AG04450 (cell line): ENCODE measurements at regions not wholly inside any gene's neighbourhood (a gene's known extent, or its start where the extent isn't known, plus 50 kb on each side); places are given as distances from the start of the nearest gene placed in this dataset.

Experiments used
- CTCF ChIA-PET: fragments of 300-600, 350-600 bp; formaldehyde crosslinking; extraction: SDS; loops from one replicate; lab custom pipeline; 2022; ENCODE audit warnings: antibody characterized with exemption, inconsistent platforms; lab: Charles Lee
- POLR2A ChIA-PET: fragments of 350-600 bp; formaldehyde crosslinking; extraction: SDS; loops from one replicate; lab custom pipeline; 2021; ENCODE audit warnings: antibody characterized with exemption, inconsistent platforms; lab: Yijun Ruan, JAX
- DNase-seq: peaks from one replicate; pipeline ENCODE4 v3.0.0-alpha.2; 2011; ENCODE audit warnings: low read depth, low spot score
- H3K27ac ChIP-seq: one replicate; pipeline ENCODE4 v1.5.1; 2012; ENCODE audit warnings: low read depth, low read length, control low read depth
- H3K27me3 ChIP-seq: one replicate; pipeline ENCODE4 v1.6.0; 2012; ENCODE audit warnings: low read length; ENCODE audit not compliant: control insufficient read depth, insufficient read depth
- H3K4me3 ChIP-seq: 2 replicates; pipeline ENCODE4 v1.5.1; 2011; ENCODE audit warnings: mild to moderate bottlenecking, low read depth, low read length, control low read depth
- H3K9me3 ChIP-seq: 2 replicates; pipeline ENCODE4 v1.5.1; 2012; ENCODE audit warnings: low read length; ENCODE audit not compliant: control insufficient read depth, insufficient read depth
- TF ChIP-seq, protein P1 (sequence below): IDR thresholded peaks from 2 replicates; pipeline ENCODE4 v1.5.1; 2011; ENCODE audit warnings: low read depth, low read length, control low read depth, inconsistent platforms

DNA sequence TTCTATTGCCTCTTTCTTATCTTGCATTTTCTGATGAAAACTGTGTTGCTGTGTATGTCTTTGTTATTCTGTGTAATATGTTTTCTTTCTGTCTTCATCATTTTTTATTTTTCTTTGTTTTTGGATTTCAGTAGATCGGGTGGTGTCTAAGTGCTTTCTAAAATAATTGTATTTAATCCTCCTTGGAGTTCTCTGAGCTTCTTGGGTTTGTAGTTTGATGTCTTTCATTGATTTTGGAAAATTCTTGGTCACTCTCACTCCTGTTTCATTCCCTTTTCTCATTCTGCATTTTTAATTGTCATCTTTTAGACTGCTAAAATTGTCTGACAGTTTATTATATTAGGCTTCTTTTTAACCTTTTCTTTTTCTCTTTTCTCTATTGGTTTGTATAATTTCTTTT, 560.5 kb downstream of the IRX1 start:
- ChIA-PET CTCF (no interaction called here), POLR2A (no interaction called here)
- Histone ChIP-seq H3K27me3 (no peaks in the 10 kb centered on the region), H3K9me3 (peaks cover 23% of the 10 kb centered on the region), H3K4me3 (no peak overlapping the region), H3K27ac (no peak overlapping the region)
- DNase-seq: no peak
- TF ChIP-seq, protein P1, sequence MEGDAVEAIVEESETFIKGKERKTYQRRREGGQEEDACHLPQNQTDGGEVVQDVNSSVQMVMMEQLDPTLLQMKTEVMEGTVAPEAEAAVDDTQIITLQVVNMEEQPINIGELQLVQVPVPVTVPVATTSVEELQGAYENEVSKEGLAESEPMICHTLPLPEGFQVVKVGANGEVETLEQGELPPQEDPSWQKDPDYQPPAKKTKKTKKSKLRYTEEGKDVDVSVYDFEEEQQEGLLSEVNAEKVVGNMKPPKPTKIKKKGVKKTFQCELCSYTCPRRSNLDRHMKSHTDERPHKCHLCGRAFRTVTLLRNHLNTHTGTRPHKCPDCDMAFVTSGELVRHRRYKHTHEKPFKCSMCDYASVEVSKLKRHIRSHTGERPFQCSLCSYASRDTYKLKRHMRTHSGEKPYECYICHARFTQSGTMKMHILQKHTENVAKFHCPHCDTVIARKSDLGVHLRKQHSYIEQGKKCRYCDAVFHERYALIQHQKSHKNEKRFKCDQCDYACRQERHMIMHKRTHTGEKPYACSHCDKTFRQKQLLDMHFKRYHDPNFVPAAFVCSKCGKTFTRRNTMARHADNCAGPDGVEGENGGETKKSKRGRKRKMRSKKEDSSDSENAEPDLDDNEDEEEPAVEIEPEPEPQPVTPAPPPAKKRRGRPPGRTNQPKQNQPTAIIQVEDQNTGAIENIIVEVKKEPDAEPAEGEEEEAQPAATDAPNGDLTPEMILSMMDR: no peak

DNA sequence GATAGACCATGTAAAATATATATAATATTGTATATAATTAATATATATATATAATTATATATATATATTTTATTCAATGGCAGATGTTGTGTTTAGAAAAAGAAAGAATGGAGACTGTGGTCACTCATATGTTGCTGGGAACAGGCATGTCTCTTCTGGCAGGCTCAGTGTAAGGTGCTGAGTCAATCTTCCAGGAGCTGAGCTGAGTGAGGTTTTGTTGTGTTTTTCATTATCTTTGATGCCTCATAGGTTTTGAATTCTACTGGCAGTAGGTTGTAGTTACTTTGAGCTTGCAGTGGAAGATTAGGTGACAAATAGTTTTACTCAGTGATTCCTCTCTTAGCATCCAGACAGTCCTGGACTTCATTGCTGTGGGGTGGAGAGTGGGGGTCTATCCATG, 561.3 kb downstream of the IRX1 start:
- POLR2A ChIA-PET: no interaction called here
- Histone ChIP-seq H3K27me3 (no peaks in the 10 kb centered on the region), H3K9me3 (peaks cover 29% of the 10 kb centered on the region), H3K27ac (no peak overlapping the region), H3K4me3 (no peak overlapping the region)
- no peak for DNase-seq
- CTCF ChIA-PET: no interaction called here
- TF ChIP-seq, protein P1: no peak

DNA sequence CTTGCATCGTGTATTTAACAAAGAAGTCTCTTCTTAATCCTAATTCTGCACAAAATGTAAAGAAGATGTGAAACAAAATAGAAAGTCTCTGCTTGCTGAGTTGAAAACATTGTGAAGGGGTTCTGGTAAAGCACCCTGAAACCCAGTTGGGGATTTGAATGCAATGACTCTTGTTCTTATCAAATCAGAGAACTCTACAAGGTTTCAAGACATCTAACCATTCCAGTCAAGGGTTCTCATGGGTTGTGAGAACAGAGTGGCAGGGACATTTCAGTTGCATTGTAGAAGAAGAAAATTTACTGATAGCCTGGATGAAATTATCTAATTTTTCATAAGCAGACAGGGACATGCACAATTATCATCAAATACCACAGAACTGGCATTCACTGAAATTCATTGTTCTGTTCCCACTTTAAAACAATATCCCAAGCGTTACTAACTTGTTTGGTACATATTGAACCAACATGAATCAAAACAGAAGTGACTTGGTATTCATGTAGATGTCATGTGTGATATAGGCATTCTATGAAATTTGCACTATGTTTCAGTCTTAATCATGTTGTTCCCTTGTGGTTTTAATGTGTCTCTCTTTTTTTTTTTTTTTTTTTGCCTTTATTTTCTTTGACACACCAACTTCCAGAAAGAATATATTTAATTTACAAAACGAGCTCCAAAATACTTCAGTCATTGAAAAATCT, 563.3 kb downstream of the IRX1 start:
- Histone ChIP-seq H3K27me3 (no peaks in the 10 kb centered on the region), H3K4me3 (no peak overlapping the region), H3K9me3 (peaks cover 27% of the 10 kb centered on the region), H3K27ac (no peak overlapping the region)
- ChIA-PET POLR2A (no interaction called here), CTCF (no interaction called here)
- no peak for DNase-seq
- TF ChIP-seq, protein P1: no peak

DNA sequence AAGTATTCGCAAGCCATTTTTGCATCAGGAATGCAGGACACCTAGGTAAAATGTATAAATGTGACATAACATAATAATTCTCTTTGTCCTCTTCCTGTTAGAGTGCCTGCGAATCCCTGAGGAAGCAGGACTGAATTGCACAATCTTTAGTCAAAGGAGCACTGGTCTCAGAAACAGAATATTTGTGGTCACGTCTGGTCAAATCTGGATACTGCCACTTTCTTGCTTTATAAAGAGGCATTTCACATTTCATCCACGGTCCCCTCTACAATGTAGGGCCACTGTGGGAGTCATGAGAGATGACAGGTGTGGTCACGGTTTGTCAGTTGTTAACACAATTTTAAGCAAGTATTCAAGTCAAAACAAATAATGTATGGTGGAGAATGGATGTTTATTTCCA, 564.0 kb downstream of the IRX1 start:
- Histone ChIP-seq H3K27ac (no peak overlapping the region), H3K4me3 (no peak overlapping the region), H3K27me3 (no peaks in the 10 kb centered on the region), H3K9me3 (peaks cover 20% of the 10 kb centered on the region)
- ChIA-PET CTCF (no interaction called here), POLR2A (no interaction called here)
- TF ChIP-seq, protein P1: no peak
- no peak for DNase-seq

DNA sequence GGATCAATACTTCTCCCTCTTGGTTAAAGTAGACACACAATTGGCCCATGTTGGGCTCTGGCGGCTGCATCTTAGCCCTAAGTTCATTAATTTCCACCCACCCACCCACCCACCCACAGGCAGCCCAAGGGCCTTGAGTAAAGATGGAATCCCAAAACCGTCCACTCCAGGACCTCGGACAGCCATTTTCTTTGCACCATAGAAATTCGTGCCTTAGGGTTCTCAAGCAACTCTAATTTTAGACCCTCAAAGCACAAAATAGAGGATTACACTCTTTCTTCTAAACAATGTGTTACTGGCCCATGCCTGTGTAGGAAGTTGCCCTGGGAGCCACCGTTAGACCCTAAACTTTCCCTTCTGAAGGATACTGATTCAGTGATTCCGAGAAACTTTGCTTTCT, 568.5 kb downstream of the IRX1 start:
- DNase-seq: no peak

More for the DNA sequence above, 568.5 kb downstream of the IRX1 start:
- CTCF ChIA-PET: no interaction called here
- TF ChIP-seq, protein P1: no peak
- POLR2A ChIA-PET: no interaction called here
- Histone ChIP-seq H3K27ac (no peak overlapping the region), H3K27me3 (no peaks in the 10 kb centered on the region), H3K9me3 (peaks cover 15% of the 10 kb centered on the region; the same call in 1 of the 2 replicates), H3K4me3 (no peak overlapping the region)
